ENCODE measurements at regions not wholly inside any gene's neighbourhood (a gene's known extent, or its start where the extent isn't known, plus 50 kb on each side); places are given as distances from the start of the nearest gene placed in this dataset.
"Not testable (repeated sequence)": the region's sequence is repeated elsewhere in the genome, so short reads cannot be mapped to it uniquely, and the experiment has no call there.

- DNase-seq (ENCODE audit: low read depth, low spot score): no peak
- Histone ChIP-seq H3K4me3 (no peak overlapping the region), H3K27ac (no peak overlapping the region), H3K9ac (ENCODE audit: insufficient read length) (no peak overlapping the region), H3K36me3 (ENCODE audit: insufficient read depth, low read length) (no peaks in the 10 kb centered on the region), H3K9me3 (ENCODE audit: low read depth, low read length) (no peaks in the 10 kb centered on the region)
- TF ChIP-seq FOXP2 (optimal IDR thresholded peaks at IDR 0.05; ENCODE audit: control extremely low read depth, extremely low read length, insufficient read depth) (no peak), EZH2 (IDR thresholded peaks at IDR 0.05) (no peak), POLR2AphosphoS5 (IDR thresholded peaks at IDR 0.05; ENCODE audit: borderline replicate concordance, low read depth, low read length) (no peak)
Measured at GRCh38 chr17:71628306-71628705, 492.5 kb upstream of the SOX9 start.

GRCh38 chr17:71631483-71631882, 489.3 kb upstream of the SOX9 start:
- H3K9me3 ChIP-seq (ENCODE audit: low read depth, low read length): no peaks in the 10 kb centered on the region
- H3K27ac ChIP-seq: no peak overlapping the region
- no peaks in the 10 kb centered on the region for H3K36me3 ChIP-seq (ENCODE audit: insufficient read depth, low read length)
- H3K4me3 ChIP-seq: no peak overlapping the region
- no peak for DNase-seq (ENCODE audit: low read depth, low spot score)
- H3K9ac ChIP-seq (ENCODE audit: insufficient read length): no peak overlapping the region
- TF ChIP-seq EZH2 (IDR thresholded peaks at IDR 0.05) (no peak), FOXP2 (optimal IDR thresholded peaks at IDR 0.05; ENCODE audit: control extremely low read depth, extremely low read length, insufficient read depth) (no peak), POLR2AphosphoS5 (IDR thresholded peaks at IDR 0.05; ENCODE audit: borderline replicate concordance, low read depth, low read length) (no peak)

DNA sequence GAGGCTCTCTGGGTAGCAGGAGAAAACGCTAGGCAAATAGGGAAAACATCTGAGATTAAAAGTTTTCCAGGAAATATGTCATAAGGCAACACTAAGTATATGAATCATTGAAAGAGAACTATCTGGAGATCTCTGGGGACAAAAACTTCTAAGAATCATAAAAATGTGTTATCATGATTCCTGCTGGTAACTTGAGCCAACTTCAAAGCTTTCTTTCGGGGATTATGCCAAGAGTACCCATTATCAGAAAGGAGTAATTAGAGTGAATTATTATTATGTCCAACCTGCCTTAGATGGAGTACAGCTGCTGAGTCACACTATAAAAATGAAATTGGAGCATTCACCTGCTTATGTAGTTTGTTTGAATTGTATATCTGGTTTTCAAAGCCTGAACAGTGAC, 488.5 kb upstream of the SOX9 start:
- no peak overlapping the region for H3K4me3 ChIP-seq
- DNase-seq (ENCODE audit: low read depth, low spot score): no peak
- TF ChIP-seq FOXP2 (optimal IDR thresholded peaks at IDR 0.05; ENCODE audit: control extremely low read depth, extremely low read length, insufficient read depth) (no peak), POLR2AphosphoS5 (IDR thresholded peaks at IDR 0.05; ENCODE audit: borderline replicate concordance, low read depth, low read length) (no peak), EZH2 (IDR thresholded peaks at IDR 0.05) (no peak)
- no peak overlapping the region for H3K27ac ChIP-seq
- H3K9me3 ChIP-seq (ENCODE audit: low read depth, low read length): no peaks in the 10 kb centered on the region
- no peak overlapping the region for H3K9ac ChIP-seq (ENCODE audit: insufficient read length)
- H3K36me3 ChIP-seq (ENCODE audit: insufficient read depth, low read length): no peaks in the 10 kb centered on the region

DNA sequence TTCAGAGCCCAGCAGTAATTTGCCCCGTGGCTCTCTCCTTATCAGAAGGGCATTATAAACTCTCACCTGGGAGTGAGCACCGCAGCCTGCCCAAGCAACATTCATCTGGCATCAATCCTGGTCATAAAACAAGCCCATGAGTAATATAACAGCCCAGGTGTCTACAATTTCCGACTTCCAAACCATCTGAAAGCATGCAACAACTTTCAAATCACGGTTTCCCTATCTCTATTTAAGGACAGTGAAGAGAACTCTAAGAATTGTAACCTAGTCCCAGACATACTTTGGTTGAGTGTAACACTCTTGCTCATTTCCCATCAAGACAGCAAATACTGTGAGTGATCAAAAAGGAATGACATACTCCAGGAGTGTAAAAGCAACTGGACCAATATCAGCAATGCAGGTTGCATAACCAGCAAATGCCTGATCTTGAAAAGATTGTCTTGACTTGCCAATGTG, 487.4 kb upstream of the SOX9 start:
- no peaks in the 10 kb centered on the region for H3K9me3 ChIP-seq (ENCODE audit: low read depth, low read length)
- no peaks in the 10 kb centered on the region for H3K36me3 ChIP-seq (ENCODE audit: insufficient read depth, low read length)
- H3K9ac ChIP-seq (ENCODE audit: insufficient read length): no peak overlapping the region
- H3K27ac ChIP-seq: no peak overlapping the region
- DNase-seq (ENCODE audit: low read depth, low spot score): no peak
- H3K4me3 ChIP-seq: no peak overlapping the region
- TF ChIP-seq POLR2AphosphoS5 (IDR thresholded peaks at IDR 0.05; ENCODE audit: borderline replicate concordance, low read depth, low read length) (no peak), EZH2 (IDR thresholded peaks at IDR 0.05) (no peak), FOXP2 (optimal IDR thresholded peaks at IDR 0.05; ENCODE audit: control extremely low read depth, extremely low read length, insufficient read depth) (no peak)

DNA sequence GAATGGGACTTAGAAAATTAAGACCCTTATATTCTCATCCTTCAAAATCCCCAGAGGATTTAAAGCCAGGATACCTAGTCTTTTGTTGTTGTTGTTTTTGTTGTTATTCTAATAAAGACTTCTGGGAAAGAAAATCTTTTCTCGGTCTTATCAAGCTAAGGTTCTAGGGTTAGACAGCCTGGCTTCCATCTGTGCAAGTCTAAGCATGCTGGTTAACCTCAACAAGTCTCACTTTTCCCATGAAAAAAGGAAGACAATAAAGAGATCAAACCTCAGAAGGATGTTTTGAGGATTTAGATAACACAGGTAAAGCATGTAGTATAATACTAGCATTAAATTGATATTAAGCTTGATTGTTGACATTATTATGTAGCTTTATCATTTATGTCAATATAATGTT, 486.4 kb upstream of the SOX9 start:
- no peak for DNase-seq (ENCODE audit: low read depth, low spot score)

GRCh38 chr17:71635187-71635586, 485.6 kb upstream of the SOX9 start:
- Histone ChIP-seq H3K9me3 (ENCODE audit: low read depth, low read length) (no peaks in the 10 kb centered on the region), H3K36me3 (ENCODE audit: insufficient read depth, low read length) (no peaks in the 10 kb centered on the region), H3K9ac (ENCODE audit: insufficient read length) (no peak overlapping the region), H3K27ac (no peak overlapping the region), H3K4me3 (no peak overlapping the region)
- no peak for DNase-seq (ENCODE audit: low read depth, low spot score)
- no peak for TF ChIP-seq EZH2 (IDR thresholded peaks at IDR 0.05)
- TF ChIP-seq POLR2AphosphoS5 (IDR thresholded peaks at IDR 0.05; ENCODE audit: borderline replicate concordance, low read depth, low read length): no peak
- TF ChIP-seq FOXP2 (optimal IDR thresholded peaks at IDR 0.05; ENCODE audit: control extremely low read depth, extremely low read length, insufficient read depth): no peak

More for the DNA sequence above, 486.4 kb upstream of the SOX9 start:
- H3K4me3 ChIP-seq: no peak overlapping the region
- no peak for TF ChIP-seq POLR2AphosphoS5 (IDR thresholded peaks at IDR 0.05; ENCODE audit: borderline replicate concordance, low read depth, low read length)
- TF ChIP-seq FOXP2 (optimal IDR thresholded peaks at IDR 0.05; ENCODE audit: control extremely low read depth, extremely low read length, insufficient read depth): no peak
- no peak for TF ChIP-seq EZH2 (IDR thresholded peaks at IDR 0.05)
- no peaks in the 10 kb centered on the region for H3K9me3 ChIP-seq (ENCODE audit: low read depth, low read length)
- no peaks in the 10 kb centered on the region for H3K36me3 ChIP-seq (ENCODE audit: insufficient read depth, low read length)
- no peak overlapping the region for H3K9ac ChIP-seq (ENCODE audit: insufficient read length)
- no peak overlapping the region for H3K27ac ChIP-seq

DNA sequence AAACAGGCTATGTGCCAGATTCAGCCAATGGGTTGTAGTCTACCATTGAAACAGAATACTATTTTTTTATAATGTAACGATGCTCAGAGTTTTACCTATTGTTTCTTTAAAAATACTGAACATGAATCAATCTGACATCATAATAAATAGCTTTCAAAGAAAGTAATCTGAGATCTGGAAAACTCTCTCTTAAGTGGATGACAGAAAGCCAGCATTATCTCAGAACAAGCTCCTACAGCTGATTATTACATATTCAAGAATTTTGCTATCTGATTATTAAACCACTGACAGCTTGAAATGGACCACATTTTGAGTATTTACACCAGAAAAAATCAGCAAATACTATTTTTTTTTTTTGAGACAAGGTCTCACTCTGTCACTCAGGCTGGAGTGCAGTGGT, 484.2 kb upstream of the SOX9 start:
- Histone ChIP-seq H3K9ac (ENCODE audit: insufficient read length) (no peak overlapping the region), H3K4me3 (no peak overlapping the region), H3K9me3 (ENCODE audit: low read depth, low read length) (no peaks in the 10 kb centered on the region), H3K36me3 (ENCODE audit: insufficient read depth, low read length) (no peaks in the 10 kb centered on the region), H3K27ac (no peak overlapping the region)
- no peak for DNase-seq (ENCODE audit: low read depth, low spot score)
- TF ChIP-seq POLR2AphosphoS5 (IDR thresholded peaks at IDR 0.05; ENCODE audit: borderline replicate concordance, low read depth, low read length): no peak
- no peak for TF ChIP-seq EZH2 (IDR thresholded peaks at IDR 0.05)
- TF ChIP-seq FOXP2 (optimal IDR thresholded peaks at IDR 0.05; ENCODE audit: control extremely low read depth, extremely low read length, insufficient read depth): no peak

DNA sequence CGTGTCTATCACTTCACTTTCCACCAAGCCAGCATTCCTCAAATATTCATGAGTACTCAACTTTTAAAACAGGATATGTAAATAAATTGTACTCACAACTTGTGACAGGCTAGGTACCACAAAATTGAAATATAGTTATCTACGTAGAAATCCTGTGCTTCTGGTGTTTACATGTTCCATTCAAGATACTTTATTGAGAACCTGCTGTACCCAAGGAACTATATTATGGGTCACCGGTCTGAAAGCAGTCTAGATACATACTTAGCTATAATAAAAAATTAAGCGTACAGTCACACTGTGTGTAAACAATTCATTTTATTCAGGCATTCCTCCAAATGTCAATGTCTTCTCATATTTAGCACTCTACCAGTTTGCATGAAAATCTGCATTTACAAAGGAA, 482.2 kb upstream of the SOX9 start:
- Histone ChIP-seq H3K4me3 (no peak overlapping the region), H3K36me3 (ENCODE audit: insufficient read depth, low read length) (no peaks in the 10 kb centered on the region), H3K27ac (no peak overlapping the region), H3K9me3 (ENCODE audit: low read depth, low read length) (no peaks in the 10 kb centered on the region), H3K9ac (ENCODE audit: insufficient read length) (no peak overlapping the region)
- DNase-seq (ENCODE audit: low read depth, low spot score): no peak
- no peak for TF ChIP-seq POLR2AphosphoS5 (IDR thresholded peaks at IDR 0.05; ENCODE audit: borderline replicate concordance, low read depth, low read length)

GRCh38 chr17:71639865-71640264, 481.0 kb upstream of the SOX9 start:
- TF ChIP-seq EZH2 (IDR thresholded peaks at IDR 0.05) (no peak), POLR2AphosphoS5 (IDR thresholded peaks at IDR 0.05; ENCODE audit: borderline replicate concordance, low read depth, low read length) (no peak), FOXP2 (optimal IDR thresholded peaks at IDR 0.05; ENCODE audit: control extremely low read depth, extremely low read length, insufficient read depth) (no peak)
- H3K27ac ChIP-seq: no peak overlapping the region
- H3K9ac ChIP-seq (ENCODE audit: insufficient read length): no peak overlapping the region
- H3K4me3 ChIP-seq: no peak overlapping the region
- H3K36me3 ChIP-seq (ENCODE audit: insufficient read depth, low read length): no peaks in the 10 kb centered on the region
- no peaks in the 10 kb centered on the region for H3K9me3 ChIP-seq (ENCODE audit: low read depth, low read length)
- no peak for DNase-seq (ENCODE audit: low read depth, low spot score)

GRCh38 chr17:71646890-71647289, 473.9 kb upstream of the SOX9 start:
- not testable (repeated sequence) for DNase-seq (ENCODE audit: low read depth, low spot score); H3K36me3 ChIP-seq (ENCODE audit: insufficient read depth, low read length); H3K27ac ChIP-seq; H3K9me3 ChIP-seq (ENCODE audit: low read depth, low read length); H3K4me3 ChIP-seq; H3K9ac ChIP-seq (ENCODE audit: insufficient read length)

GRCh38 chr17:71648342-71648741, 472.5 kb upstream of the SOX9 start:
- H3K36me3 ChIP-seq (ENCODE audit: insufficient read depth, low read length); H3K27ac ChIP-seq; H3K4me3 ChIP-seq; DNase-seq (ENCODE audit: low read depth, low spot score); H3K9ac ChIP-seq (ENCODE audit: insufficient read length); H3K9me3 ChIP-seq (ENCODE audit: low read depth, low read length): not testable (repeated sequence)
